EL (cell line): ENCODE measurements at regions not wholly inside any gene's neighbourhood (a gene's known extent, or its start where the extent isn't known, plus 50 kb on each side); places are given as distances from the start of the nearest gene placed in this dataset.

Experiments
- DNase-seq: peaks from one replicate; pipeline ENCODE4 v3.0.0-alpha.2; 2016

DNA sequence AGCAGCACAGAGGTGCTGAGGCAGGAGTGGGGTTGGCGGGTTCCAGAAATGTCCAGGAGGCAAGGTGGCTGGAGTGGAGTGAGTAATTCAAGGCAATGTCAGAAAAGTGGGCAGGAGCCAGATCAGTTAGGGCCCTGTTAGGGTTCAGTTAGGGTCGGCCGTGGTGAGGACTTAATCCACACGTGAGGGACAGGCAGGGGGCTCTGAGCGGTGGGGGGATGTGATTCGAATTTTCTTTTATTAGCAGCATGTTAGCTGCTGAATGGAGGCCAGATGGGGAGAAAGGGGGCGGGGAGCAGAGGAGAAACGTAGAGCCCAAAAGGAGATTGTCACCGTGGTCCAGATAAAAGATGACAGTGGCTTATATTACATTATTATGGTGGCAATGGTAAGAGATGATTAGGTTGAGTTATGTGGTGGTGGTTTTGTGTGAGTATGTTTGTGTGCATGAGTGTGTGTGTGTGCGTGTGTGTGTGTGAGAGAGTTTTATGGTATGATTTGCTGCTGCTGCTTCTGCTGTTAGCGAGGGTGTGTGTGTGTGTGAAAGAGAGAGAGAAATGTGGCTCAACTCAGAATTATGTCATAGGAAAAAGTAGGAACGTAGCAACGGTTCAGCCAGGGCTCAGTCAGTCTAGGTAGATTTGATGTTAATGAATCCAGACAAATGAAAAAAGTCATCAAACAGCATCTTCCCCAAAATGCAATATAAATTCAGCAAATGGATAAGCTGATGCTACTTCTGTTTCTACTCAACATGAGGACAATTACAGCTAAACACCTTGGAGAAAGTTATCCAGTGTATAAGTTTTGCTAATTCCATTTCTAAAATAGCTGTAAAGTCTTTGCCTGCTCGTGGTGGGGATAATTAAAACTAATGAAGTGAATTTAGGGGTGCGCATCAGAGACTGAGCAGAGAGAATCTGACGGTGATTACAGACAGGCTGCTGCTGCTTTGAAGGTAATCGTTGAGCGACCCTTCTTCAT, 390.6 kb downstream of the HAPSTR1 start:
- no peak for DNase-seq

DNA sequence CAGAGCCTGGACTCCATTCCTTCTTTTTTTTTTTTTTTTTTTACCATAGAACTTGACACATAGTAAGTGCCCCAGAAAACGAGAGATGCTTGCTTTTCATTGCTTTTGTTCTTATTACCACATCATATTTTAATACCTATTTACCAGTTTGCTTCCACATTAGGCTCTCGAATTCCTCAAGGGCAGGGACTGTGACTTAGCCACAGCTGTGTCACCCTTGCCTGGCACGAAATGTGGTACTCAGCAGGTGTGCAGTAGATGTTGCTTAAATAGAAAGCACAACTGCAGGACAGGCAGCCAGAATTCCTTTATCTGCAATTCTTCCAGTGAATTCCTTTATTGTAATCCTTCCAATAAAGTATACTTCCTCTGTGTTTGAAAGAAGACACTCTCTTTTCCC, 393.0 kb downstream of the HAPSTR1 start:
- DNase-seq = no peak

DNA sequence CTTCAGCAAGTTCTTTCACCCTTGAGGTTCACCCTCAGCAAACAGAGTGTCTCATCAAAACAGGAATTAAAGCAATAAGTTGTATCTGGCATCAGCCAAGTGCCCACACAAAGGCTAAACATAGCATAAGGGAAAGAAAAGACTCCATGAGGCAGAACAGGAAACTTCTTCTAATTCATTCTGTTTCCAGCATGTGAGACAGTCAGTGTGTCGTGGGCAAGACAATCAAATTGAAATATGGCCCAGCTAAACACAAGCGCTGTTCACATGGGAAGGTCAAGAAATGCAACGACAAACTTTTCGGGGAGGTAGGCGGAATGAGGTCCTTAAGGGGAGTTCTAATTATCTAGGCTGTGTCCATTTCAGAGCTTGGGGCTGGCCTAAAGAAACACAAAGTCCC, 393.4 kb downstream of the HAPSTR1 start:
- DNase-seq = no peak

DNA sequence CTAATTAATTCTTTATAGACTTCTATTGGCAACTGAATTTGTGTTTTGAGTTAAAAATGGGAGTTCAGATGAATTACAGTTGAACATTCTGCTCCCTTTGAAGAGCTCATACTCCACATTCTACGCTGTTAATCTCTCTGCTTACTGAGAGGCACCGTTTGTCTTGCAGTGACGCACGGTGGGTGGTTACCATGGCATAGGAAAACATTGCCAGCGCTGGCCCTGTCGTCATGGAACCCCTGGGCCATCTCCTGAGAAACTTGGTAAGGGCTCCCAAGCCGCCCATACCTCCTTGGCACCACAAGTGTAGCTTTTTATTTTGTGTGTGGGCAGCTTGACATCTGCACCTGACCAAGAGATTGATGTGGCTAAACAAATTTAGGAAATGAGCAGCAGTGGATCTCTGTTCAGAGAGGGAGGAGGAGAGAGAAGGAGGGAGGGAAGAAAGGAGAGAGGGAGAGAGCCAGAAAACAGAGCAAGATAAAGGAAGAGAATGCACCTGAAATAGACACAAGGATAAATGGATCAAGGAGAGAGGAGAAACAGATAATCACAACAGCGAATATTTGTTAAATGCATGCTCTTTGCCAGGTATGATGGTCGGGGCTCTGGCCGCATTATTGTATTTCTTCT, 398.5 kb downstream of the HAPSTR1 start:
- DNase-seq = no peak

DNA sequence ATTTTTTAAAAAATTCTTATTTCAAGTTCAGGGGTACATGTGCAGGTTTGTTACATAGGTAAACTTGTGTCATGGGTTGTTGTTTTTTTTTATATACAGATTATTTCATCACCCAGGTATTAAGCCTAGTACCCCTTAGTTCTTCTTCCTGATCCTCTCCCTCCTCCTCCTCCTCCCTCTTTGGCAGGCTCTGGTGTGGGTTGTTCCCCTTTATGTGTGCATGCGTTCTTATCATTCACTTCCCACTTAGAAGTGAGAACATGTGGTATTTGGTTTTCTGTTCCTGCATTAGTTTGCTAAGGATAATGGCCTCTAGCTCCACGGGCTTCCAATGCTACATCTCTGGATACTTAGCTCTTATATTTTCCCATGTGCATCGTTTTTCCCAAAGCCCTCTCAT, 404.4 kb downstream of the HAPSTR1 start:
- no peak for DNase-seq

DNA sequence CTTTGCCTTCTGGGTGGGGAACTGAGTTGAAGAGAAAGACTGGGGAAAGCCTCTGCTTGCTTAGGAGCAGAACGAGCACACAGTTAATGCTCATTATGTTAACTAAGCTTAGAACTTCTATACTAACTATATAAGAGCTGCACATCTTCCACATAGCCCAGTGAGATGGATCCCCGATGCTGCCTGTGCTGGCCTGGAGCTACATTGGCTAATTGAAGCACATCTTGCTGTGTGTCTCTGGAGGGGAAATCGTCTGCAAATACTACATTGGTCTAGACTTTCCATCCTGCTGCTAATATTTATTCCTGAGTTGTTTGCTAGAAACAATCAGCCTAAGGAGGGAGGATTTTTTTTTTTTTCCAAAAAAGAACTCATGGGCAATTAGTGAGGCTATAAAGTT, 406.3 kb downstream of the HAPSTR1 start:
- DNase-seq = no peak

DNA sequence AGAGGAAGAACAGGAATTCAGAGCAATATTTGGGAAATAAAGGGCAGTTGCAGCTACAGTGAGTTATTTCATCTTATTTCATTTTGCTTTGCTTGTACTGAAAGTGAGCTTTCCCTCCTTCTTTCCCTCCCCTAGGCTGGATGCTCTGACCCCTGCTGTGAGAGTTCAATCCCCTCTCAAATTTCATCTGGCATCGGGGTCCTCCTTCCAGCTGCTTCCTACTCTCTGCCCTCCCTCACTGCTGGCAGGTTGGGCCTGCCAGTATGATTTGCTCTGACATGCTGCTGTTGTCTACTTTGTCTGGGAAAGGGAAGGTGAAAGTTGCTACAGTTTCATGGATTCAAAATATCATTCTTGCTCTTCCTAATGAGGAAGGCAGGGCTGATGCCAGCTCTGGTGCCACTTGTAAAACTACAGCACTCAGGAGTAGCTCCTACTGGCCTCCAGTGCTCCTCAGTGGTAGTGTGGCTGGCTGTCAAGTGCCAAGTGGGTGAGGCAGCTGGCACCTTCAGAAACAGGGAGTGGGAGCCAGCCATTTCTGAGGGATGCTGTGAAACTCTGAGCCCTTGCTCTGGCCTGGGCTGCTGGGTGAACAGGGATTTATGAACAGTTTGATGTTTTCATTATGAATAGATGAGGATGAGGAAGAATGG, 408.6 kb downstream of the HAPSTR1 start:
- DNase-seq = no peak

DNA sequence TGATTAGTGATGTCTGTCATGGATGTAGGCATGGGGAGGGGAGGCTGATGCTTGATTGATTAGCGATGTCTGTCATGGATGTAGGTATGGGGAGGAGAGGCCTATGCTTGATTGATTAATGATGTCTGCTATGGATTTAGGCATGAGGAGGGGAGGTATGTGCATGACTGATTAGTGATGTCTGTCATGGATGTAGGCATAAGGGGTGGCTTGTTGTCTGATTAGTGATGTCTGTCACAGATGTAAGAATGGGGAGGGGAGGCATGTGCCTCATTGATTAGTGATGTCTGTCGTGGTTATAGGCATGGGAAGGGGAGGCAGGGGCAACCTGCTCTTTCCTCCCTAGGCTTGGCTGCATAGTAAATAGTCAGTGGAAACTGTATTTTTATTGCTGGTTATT, 409.4 kb downstream of the HAPSTR1 start:
- no peak for DNase-seq

DNA sequence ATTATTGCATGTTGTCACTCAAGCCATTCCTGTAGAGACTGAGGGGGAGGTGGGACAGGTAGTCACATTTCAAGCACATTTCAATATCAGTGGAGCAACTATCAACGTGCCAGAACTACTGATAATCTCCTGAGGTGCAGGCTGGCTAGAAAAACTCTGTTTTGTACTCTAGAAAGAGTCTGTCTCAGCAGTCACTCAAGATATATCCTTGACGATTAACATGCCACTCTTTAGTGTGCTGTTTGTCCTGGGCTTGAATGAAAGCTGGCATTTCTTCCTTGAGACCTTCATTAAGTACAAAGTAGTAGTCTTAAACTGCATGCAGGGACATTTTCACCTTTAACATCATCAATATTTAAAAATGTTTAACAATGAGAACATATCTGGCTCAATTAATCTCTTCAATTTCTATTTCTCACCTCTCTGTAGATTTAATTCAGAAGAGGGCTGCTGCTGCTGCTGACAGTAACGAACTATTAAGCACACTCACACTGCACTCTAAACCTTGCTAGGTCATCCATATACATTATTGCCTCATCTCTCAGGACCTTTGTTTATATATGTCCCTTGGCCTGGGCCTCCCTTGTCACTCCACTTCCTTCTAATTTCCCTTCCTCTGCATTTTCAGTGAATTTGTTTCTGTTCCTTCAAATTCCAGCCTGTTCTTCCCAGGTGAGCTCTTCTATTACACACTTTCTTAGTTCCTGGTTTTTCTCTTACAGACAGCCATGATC, 412.0 kb downstream of the HAPSTR1 start:
- no peak for DNase-seq

DNA sequence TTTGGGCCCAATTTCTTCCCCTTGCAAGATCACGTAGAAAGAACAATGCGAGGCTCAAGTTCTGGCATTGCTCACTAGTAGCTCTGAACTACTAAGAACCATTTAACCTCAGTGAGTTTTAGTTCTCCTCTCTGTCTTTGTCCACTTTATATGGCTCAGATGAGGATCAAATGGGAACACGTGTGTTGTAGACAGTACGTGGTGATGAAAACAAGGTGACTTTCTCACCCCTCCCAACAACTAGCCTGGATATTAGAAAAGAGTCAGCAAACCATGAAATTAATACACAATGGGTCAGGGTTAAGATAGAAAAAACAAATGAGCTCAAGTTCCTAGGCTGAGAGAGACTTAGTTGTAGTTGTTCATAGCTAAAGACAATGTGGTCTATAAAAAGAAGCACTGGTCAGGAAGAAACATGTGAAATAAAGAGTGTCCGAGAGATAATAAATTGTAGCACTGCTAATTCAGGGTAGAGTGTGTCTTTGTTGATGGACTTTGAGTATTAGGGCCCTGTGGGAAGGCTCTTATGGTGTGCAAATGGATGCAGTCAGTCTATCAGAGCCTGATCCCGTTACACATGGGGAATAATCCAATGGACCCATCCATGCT, 417.0 kb downstream of the HAPSTR1 start:
- no peak for DNase-seq

DNA sequence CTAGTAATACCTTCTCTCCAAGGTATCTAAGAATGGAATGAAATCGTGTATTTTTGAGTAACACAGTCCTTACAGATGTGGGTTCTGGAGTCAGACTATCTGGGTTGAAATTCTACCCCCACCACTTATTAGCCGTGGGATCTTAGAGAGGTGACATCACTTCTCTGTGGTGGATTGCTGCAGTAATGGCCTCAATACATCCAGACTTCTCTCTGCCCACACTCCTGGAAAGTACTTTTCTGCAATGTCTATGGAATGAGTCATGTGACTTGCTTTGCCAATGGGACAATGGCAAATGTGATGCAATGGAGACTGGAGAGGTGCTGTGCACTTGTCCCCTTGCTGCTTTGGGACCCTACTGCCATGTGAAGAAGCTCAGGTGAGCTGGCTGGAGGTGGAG, 418.2 kb downstream of the HAPSTR1 start:
- DNase-seq = no peak

DNA sequence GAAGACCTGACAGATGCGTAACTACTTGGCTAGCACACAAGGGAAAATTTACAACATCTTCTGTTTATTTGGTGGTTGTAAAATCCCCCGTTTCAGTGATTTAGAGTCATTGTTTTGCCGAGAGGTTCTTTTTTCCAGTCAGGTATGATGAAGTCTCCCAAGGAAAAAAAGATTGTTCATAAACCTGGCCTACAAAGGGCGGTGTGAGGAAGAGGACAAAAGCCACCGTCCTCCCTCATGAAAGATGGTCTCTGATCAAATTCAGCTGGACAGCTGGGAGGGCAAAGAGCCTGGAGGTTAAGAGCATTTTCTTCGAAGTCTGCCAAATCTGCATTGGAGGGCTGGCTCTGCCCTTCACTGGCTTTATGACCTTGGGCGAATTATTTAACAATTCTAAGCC, 419.9 kb downstream of the HAPSTR1 start:
- DNase-seq = no peak

DNA sequence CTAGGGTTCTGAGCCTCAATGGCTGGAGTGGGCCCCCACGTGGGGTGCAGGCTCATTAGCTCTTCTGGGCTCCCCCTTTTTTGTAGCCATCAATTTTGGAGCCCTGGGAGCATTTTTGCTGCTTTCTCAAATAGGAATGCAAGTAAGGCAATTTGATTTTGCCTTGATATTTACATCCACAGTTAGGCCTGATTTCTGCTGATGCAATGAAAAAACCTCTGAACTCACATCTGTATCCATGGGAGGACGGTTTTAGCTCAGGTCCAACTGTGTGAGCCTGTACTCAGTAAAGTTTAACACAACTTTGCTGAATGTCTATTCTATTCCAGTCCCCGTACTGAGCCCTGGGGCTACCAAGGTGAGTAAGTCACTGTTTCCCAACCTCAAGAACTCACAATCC, 425.0 kb downstream of the HAPSTR1 start:
- no peak for DNase-seq

DNA sequence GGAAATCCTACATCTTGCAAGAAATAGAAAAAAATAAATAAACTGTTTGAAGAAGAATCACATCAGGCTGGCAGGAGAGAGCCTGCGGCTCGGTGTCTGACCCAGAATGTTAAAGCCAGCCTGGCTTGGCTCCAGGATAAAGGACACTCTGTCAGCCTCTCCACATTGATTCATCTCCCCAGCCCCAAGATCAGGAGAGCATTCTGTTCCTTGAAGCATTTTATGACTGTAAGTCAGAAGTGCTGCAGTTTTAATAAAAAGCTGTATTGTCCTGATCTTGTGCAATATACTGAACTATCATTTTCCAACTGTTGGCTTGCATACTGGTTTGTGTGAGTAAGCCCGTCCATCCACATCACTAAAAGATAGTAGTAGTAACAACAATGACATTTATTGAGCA, 426.6 kb downstream of the HAPSTR1 start:
- DNase-seq = no peak

DNA sequence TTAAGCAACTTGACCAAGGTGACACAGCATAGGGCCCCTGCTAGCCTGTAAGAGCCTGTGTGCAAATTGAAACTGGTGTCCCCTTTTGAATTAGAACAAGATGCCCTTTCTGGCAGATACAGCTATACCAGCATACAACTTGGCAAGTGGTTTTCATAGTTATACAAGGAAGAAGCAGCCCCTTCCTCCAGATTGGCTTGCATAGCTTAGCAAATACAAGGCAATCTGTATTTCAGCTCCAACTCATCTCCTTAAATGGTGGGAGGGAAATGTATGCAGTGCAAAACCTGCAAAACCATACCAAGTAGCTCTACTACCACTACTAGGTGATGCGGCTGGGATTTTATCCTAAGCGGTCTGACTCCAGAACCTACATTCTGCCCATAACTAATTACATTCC, 427.1 kb downstream of the HAPSTR1 start:
- no peak for DNase-seq

DNA sequence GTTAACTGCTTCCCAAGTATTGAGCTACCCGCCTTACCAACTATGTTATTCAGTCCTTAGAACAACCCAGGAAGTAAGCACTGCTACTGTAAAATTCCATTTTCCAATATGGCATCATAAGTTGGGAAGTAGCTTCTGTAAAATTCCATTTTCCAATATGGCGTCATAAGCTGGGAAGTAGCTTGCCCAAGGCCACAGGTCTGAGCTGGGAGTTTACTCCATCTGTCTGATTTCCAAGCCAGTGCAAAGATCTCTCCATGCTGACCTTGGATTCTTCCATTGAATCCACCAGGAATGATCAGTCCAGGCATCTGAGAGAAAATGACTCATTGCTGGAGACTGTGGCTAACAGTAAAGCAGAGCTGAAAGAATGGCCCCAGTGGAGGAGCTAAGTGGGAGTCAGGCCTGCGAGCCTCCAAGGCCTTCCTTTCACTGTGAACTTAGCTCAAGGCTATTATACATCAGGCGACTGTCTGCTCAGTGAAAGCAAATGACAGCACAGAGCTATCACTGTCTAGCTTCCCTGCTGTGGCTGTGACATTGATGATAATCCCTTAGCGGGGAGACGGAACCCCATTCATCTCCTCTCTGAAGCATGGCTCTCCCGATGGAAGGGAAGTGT, 430.4 kb downstream of the HAPSTR1 start:
- no peak for DNase-seq

DNA sequence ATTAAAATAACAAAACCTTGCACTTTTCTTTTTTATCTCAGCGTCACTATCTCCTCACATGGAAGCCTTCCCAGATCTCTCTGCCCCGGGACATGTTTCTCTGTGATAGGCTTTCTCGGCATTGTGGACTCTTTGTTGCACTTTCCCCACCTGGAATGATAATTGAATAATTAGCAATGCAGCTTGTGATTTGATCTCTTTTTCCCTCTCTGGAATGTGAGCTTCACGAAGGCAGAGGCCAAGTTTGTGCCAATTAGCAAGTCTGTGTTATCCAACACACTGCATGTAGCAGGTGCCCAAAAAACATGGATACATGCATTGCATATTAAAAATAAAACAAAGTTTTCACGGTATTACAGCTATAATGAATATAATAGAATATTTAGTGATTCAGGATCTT, 431.2 kb downstream of the HAPSTR1 start:
- no peak for DNase-seq

DNA sequence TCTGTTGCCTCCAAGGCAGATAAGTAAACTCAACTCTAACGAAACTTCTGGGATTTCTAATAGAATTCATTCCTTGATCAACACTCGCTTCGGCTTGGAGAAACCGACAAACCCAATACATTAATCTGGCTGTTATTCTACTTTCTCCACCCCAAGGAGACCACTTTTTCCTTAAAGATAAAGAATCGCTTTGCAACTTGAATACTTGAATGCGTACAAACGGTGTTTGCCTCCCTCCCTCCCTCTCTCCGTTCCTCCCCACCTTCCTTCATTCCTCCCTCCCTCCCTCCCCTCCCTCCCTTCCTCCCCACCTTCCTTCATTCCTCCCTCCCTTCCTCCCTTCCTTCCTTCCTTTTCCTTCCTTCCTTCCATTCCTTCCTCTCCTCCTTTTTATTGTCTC, 432.6 kb downstream of the HAPSTR1 start:
- DNase-seq = no peak

DNA sequence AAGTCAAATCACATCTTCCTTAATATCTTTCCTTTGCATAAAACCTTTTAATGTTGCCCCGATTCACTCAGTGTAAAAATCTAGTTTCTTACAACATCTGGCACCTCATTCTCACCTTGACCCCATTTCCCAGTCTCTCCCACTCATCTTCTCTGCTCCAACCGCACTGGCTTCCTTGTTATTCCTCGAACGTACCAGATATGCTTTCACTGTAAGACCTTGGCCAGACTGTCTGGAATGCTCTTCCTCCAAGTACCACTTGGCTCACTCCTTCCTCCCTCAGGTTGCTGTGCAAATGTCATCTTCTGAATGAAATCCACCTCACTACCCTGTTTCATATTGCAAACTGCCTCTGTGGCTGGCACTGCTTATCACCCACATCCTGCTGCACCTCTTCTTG, 433.6 kb downstream of the HAPSTR1 start:
- no peak for DNase-seq

DNA sequence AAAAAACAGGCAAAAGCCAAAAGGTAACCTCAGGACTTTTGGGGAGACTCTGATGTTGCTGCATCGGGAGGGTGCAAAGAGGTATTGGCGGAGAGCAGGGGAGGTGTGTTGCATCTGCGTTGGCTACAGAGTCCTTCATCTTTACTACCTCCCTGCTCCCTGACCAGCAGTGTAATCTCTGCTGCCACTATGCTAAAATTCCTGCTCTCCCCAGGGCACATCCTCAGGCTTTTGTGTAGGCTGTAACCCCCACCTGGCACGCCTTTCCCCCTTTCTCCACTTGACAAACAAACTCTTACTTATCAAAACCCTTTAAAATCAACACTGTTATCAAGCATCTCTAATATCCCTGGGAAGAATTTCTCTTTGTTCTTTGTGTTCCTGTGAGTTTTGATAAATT, 435.3 kb downstream of the HAPSTR1 start:
- no peak for DNase-seq

DNA sequence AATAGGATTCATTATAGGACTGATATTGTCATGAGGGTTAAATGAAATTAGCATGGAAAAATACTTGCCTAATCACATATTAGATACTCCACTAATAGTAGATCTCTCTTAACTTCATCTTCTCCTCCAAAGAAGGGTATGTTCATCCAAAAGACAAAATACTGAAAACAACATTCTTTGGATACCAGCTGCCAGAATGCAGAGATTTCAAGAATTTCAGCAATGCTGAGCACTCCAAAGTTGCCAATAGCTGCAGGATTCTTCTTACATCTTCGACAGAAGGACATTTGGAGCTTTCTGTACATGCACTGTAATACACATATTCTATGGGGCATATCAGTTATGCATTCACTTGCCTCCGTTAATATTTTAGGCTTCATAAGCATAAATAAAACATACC, 436.5 kb downstream of the HAPSTR1 start:
- DNase-seq = no peak

DNA sequence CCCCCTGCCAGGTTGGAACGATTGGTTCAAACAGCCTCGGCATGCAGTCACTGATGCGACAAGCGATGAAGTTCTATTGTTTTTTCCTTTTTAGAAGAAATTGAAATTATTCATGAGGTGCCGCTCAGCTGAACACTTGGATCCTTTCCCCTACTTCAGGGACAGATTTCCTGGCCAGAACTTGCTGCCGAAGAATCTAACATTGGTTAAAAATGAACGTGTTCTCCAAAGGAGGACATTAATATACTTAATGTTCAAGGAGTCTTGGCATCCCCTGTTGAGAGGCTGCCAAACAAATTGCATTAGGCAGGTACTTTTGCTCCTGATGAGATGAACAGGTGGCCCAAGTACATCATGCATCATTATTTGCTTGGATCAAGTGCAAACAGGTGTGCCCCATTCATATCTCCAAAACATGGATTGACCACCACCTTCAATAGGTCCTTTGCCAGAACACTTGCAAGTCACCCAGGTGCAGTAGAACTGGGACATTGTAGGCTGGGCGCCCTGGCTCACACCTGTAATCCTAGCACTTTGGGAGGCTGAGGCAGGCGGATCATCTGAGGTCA, 437.2 kb downstream of the HAPSTR1 start:
- no peak for DNase-seq
